Epithelial cell of proximal tubule (primary cell): ENCODE measurements at regions not wholly inside any gene's neighbourhood (a gene's known extent, or its start where the extent isn't known, plus 50 kb on each side); places are given as distances from the start of the nearest gene placed in this dataset.

Experiments
- DNase-seq: peaks from one replicate; pipeline ENCODE4 v3.0.0-alpha.2; 2011; ENCODE audit warnings: low read depth
- H3K4me3 ChIP-seq: 2 replicates; pipeline ENCODE4 v1.5.1; 2011; ENCODE audit warnings: low read depth, mild to moderate bottlenecking, low read length
- CTCF ChIP-seq: conservative IDR thresholded peaks from 2 replicates; pipeline ENCODE4 v1.5.1; 2012; ENCODE audit warnings: low read depth, mild to moderate bottlenecking, low read length

- DNase-seq = no peak
- no peak for TF ChIP-seq CTCF
- H3K4me3 ChIP-seq = no peak overlapping the region
Measured at GRCh38 chr6:147710890-147711289, 202.4 kb downstream of the SAMD5 start.

GRCh38 chr6:147711476-147711875, 203.0 kb downstream of the SAMD5 start:
- TF ChIP-seq CTCF = no peak
- H3K4me3 ChIP-seq = no peak overlapping the region
- DNase-seq = no peak

GRCh38 chr6:147712841-147713240, 204.4 kb downstream of the SAMD5 start:
- DNase-seq = no peak

GRCh38 chr6:147715035-147715434, 206.5 kb downstream of the SAMD5 start:
- no peak for TF ChIP-seq CTCF
- no peak overlapping the region for H3K4me3 ChIP-seq
- no peak for DNase-seq

More at GRCh38 chr6:147712841-147713240, 204.4 kb downstream of the SAMD5 start:
- no peak overlapping the region for H3K4me3 ChIP-seq
- TF ChIP-seq CTCF = no peak

- H3K4me3 ChIP-seq = no peak overlapping the region
- TF ChIP-seq CTCF = no peak
- DNase-seq = no peak
Measured at GRCh38 chr6:147716434-147716833, 207.9 kb downstream of the SAMD5 start.

- no peak for TF ChIP-seq CTCF
- DNase-seq = no peak
- no peak overlapping the region for H3K4me3 ChIP-seq
Measured at GRCh38 chr6:147717991-147718390, 209.5 kb downstream of the SAMD5 start.

- DNase-seq = no peak
- H3K4me3 ChIP-seq = no peak overlapping the region
- no peak for TF ChIP-seq CTCF
Measured at GRCh38 chr6:147722158-147722557, 213.7 kb downstream of the SAMD5 start.
